Mucosa of descending colon (tissue), 3 donors: ENCODE measurements at regions not wholly inside any gene's neighbourhood (a gene's known extent, or its start where the extent isn't known, plus 50 kb on each side); places are given as distances from the start of the nearest gene placed in this dataset.

Experiments used
- ATAC-seq: fragments of 200-7000 bp; cut with Tn5 transposase; one replicate; pipeline ENCODE4 v1.9.1; 2020; ENCODE audit warnings: mild to moderate bottlenecking, moderate library complexity
- DNase-seq, 3 donors: peaks; one replicate each; pipeline ENCODE4 v3.0.0-alpha.2; 2020
- H3K36me3 ChIP-seq: fragments of 200-600 bp; one replicate; pipeline ENCODE4 v1.8.0; 2021; ENCODE audit warnings: low read depth, mild to moderate bottlenecking
- H3K4me1 ChIP-seq: fragments of 200-600 bp; one replicate; pipeline ENCODE4 v1.8.0; 2021; ENCODE audit warnings: low read depth, mild to moderate bottlenecking
- H3K4me3 ChIP-seq: fragments of 200-600 bp; one replicate; pipeline ENCODE4 v1.8.0; 2021; ENCODE audit warnings: mild to moderate bottlenecking
- H3K9me3 ChIP-seq: fragments of 200-600 bp; one replicate; pipeline ENCODE4 v1.8.0; 2021; ENCODE audit warnings: mild to moderate bottlenecking
- intact Hi-C, 2 donors: fragments of 100-400 bp; cut with DNase I in 1 of 2; cut with micrococcal nuclease in 1 of 2; formaldehyde crosslinking; loops; one replicate each; pipeline versions ENCODE4 v1.11.0 to v1.11.1; 2022; cut with DNase I, micrococcal nuclease
- TF ChIP-seq, protein P1 (sequence below): fragments of 200-600 bp; IDR thresholded peaks from one replicate; pipeline ENCODE4 v1.8.0; 2022; ENCODE audit warnings: antibody characterized with exemption, mild to moderate bottlenecking
- donor health status: DM: no; HTN: no; CAD: no; lungs with moderate emphysema.
- donor health status: DM: no; HTN: no; CAD: no.
- donor health status: DM: no; HTN: yes; CAD: no.

DNA sequence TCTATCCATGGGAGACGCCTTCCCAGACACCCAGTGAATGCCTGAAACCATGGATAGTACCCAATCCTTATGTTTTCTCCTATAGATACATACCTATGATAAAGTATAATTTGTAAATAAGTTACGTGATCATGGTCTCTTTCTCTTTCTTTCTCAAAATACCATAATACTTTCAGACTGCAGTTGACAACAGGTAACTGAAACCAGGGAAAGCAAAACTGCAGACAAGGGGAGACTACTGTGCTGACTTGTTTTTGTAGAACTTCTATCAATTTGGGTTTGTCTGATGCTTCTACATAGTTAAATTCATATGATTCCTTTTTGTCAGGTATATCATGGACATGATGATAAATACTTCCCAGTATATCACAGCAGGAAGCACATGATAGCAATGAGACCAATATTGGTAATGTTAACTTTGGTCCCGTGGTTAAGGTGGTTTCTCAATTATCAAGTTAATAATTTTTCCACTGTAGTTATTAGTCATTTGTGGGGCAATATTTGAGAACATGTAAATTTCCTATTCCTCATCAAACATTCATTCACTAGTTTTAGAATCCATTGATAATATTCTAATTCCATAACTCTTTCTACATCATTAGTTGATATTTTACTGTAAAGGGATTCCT lies 298.0 kb upstream of the TET2 start:
- DNase-seq (no peak), ATAC-seq (no peak)
- no peaks in the 10 kb centered on the region for H3K36me3 ChIP-seq
- no peaks in the 10 kb centered on the region for H3K4me1 ChIP-seq
- H3K9me3 ChIP-seq: no peaks in the 10 kb centered on the region
- TF ChIP-seq, protein P1, sequence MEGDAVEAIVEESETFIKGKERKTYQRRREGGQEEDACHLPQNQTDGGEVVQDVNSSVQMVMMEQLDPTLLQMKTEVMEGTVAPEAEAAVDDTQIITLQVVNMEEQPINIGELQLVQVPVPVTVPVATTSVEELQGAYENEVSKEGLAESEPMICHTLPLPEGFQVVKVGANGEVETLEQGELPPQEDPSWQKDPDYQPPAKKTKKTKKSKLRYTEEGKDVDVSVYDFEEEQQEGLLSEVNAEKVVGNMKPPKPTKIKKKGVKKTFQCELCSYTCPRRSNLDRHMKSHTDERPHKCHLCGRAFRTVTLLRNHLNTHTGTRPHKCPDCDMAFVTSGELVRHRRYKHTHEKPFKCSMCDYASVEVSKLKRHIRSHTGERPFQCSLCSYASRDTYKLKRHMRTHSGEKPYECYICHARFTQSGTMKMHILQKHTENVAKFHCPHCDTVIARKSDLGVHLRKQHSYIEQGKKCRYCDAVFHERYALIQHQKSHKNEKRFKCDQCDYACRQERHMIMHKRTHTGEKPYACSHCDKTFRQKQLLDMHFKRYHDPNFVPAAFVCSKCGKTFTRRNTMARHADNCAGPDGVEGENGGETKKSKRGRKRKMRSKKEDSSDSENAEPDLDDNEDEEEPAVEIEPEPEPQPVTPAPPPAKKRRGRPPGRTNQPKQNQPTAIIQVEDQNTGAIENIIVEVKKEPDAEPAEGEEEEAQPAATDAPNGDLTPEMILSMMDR: no peak
- no peak overlapping the region for H3K4me3 ChIP-seq
- intact Hi-C loops: no loop called here

DNA sequence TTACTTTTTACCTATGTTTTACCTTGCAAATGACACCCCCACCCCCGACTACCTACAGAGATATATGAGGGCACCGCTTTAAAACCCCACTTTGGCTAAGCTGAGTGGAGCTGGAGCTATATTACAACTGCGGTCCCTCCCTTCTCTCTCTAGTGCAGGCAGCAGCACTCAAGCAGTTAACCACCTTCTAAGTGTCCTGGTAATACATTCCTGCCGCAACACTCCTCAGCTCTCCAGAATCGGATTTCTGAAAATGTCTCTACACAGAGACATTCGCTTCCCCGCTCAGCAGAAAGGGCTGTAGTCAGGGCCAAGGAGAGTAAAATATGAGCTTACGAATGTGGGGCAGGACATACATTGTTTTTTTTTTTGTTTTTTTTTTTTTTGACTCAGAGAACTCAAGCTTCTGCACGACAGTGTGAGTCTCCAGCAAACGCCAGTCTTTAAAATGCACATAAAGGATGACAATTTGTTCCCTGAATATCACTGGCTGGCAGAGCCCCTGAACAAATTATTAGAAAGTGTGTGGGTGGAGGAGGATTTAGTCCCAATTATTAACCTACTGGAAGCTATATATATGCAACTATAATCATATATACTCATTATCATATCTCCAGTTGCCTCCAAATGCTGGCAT lies 287.0 kb upstream of the TET2 start:
- Histone ChIP-seq H3K4me3 (no peak overlapping the region), H3K4me1 (no peaks in the 10 kb centered on the region), H3K9me3 (no peaks in the 10 kb centered on the region), H3K36me3 (no peaks in the 10 kb centered on the region)
- ATAC-seq (no peak), DNase-seq (no peak)
- TF ChIP-seq, protein P1: no peak
- intact Hi-C loops: loop anchor here in 1 of 2 donors (10.0 kb wide), 2 partner anchors 795 to 865 kb away; no protein-coding TSS in a partner anchor

DNA sequence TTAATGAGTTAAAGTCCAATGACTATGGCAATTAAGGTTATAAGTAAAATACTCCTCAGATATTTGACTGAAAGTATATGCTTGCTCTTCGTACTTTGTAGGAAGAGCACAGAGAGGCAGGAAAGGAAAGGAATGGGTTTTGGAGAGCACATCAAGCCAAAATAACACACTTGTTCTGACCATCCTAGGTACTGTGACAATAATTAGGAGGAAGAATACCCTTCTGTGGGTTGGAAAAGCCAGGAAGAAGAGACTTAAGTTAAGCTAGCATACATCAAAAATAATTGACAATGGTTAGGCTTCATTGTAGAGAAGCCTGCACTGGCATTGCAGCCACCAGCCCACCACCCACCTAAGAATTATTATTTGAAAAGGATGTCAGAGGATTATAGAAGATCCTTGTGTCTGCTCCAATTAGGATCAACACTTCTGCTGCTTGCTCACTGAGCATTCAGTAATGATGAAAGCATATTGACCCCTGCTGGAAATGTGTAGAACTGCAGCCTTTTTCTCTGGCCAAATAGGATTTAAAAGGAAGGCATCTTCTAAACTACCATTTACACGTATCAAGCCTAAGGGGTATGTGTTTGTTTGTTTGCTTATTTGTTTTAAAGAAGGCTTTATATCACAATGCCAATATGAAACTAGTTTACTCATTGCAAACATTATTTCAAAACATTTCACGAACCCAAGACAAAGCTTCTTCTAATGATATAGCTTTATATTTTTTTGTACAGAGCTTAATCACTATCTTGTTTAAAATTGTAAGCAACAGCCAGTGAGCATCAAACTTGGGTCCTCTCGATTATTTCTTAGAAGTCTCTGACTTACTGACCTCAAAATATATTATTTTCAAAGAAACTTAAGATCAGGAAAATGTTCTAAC lies 286.2 kb upstream of the TET2 start:
- ATAC-seq: peak; percentile 79
- Histone ChIP-seq H3K36me3 (no peaks in the 10 kb centered on the region), H3K4me3 (no peak overlapping the region), H3K4me1 (no peaks in the 10 kb centered on the region), H3K9me3 (no peaks in the 10 kb centered on the region)
- DNase-seq: peak in 1 of 3 donors; percentile 85
- TF ChIP-seq, protein P1: peak; percentile 78
- intact Hi-C loops: loop anchor here in 1 of 2 donors (10.0 kb wide), 1 partner anchor 866 kb away; no protein-coding TSS in a partner anchor

DNA sequence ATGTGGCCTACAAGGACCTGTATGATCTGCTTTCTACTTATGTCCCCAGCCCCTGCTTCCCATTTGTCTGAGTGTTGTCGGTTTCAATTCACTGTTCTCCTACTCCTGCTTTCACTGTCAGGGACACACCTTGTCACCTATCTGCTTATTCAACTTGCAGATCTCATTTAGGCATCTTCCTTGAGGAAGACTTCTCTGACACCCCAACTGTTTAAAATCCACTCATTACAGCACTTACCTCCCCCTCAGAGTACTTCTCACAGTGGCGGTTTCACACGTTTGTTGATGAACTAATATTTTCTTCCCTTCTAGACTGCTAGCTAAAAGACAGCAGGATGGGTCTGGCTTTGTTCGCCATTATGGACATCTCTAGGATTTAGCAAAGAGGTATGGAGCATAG lies 279.9 kb upstream of the TET2 start:
- DNase-seq: no peak
- TF ChIP-seq, protein P1: no peak
- Histone ChIP-seq H3K9me3 (no peaks in the 10 kb centered on the region), H3K36me3 (no peaks in the 10 kb centered on the region), H3K4me3 (no peak overlapping the region), H3K4me1 (no peaks in the 10 kb centered on the region)
- intact Hi-C loops: loop anchor here in 1 of 2 donors (10.0 kb wide), 1 partner anchor 872 kb away; no protein-coding TSS in a partner anchor
- no peak for ATAC-seq

DNA sequence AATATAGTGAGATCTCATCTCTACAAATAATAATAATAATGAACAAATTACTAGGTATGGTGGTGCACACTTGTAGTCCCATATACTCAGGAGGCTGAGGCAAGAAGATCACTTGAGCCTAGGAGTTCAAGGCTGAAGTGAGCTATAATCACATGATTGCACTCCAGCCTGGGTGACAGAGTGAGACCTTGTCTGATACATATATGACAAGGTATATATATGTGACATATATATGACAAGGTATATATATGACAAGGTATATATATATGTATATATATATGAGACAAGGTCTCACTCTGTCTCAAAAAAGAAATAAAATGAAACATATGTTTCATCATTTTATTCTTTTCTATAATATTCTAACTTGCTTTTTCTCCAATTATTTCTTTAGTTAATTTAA lies 278.1 kb upstream of the TET2 start:
- TF ChIP-seq, protein P1: no peak
- Histone ChIP-seq H3K4me1 (no peaks in the 10 kb centered on the region), H3K9me3 (no peaks in the 10 kb centered on the region), H3K4me3 (no peak overlapping the region), H3K36me3 (no peaks in the 10 kb centered on the region)
- DNase-seq: no peak
- no peak for ATAC-seq
- intact Hi-C loops: loop anchor here in 1 of 2 donors (10.0 kb wide), 1 partner anchor 874 kb away; no protein-coding TSS in a partner anchor
